A549 (cell line): ENCODE measurements at regions not wholly inside any gene's neighbourhood (a gene's known extent, or its start where the extent isn't known, plus 50 kb on each side); places are given as distances from the start of the nearest gene placed in this dataset.

Source experiments
- ATAC-seq, 2 experiments: fragments of 200-7000 bp in 1 of 2; fragments of >200 bp in 1 of 2; cut with Nextera tagmentation in 1 of 2; cut with Tn5 transposase in 1 of 2; 3 replicates each; pipeline versions ENCODE4 v1.8.0 to v1.9.1; 2018 to 2020; ENCODE audit warnings: mild to moderate bottlenecking in 1 of 2, moderate library complexity in 1 of 2
- CTCF ChIA-PET: fragments of 300-600 bp; sonication (Branson Sonifier 250); formaldehyde crosslinking; extraction: SDS; loops from one replicate; lab custom pipeline; 2021; ENCODE audit warnings: antibody characterized with exemption, inconsistent platforms; lab: Yijun Ruan, JAX
- POLR2A ChIA-PET: fragments of 350-600 bp; formaldehyde crosslinking; extraction: SDS; loops from one replicate; lab custom pipeline; 2021; ENCODE audit warnings: antibody characterized with exemption, inconsistent platforms; lab: Yijun Ruan, JAX
- DNase-seq, 2 experiments: peaks; one replicate each; pipeline versions ENCODE4 v3.0.0 to v3.0.0-alpha.2; 2011 to 2016; ENCODE audit warnings: low read depth in 1 of 2, low spot score in 1 of 2
- FAIRE-seq: peaks from 2 replicates; lab custom pipeline; 2011; peaks lifted over from hg19 to GRCh38; lab: Jason Lieb, UNC
- H3K27ac ChIP-seq, 2 experiments: fragments of >200 bp; sonication (Bioruptor Twin); formaldehyde crosslinking; 3 replicates each; pipeline ENCODE4 v1.5.1; 2016 to 2017
- H3K4me1 ChIP-seq: fragments of >200 bp; sonication (Bioruptor Twin); formaldehyde crosslinking; 3 replicates; pipeline ENCODE4 v1.6.1; 2016
- H3K4me2 ChIP-seq: fragments of >200 bp; sonication (Bioruptor Twin); formaldehyde crosslinking; 3 replicates; pipeline ENCODE4 v1.6.1; 2016
- H3K4me3 ChIP-seq: fragments of >200 bp; sonication (Bioruptor Twin); formaldehyde crosslinking; 3 replicates; pipeline ENCODE4 v1.5.1; 2016
- H3K9me3 ChIP-seq: fragments of >200 bp; sonication (Bioruptor Twin); formaldehyde crosslinking; 3 replicates; pipeline ENCODE4 v1.6.1; 2016
- EP300 ChIP-seq, 2 experiments: fragments of >200 bp; sonication (Bioruptor Twin); formaldehyde crosslinking; IDR thresholded peaks; 2 replicates in 1 of 2; 3 replicates in 1 of 2; pipeline ENCODE4 v1.6.1; 2016 to 2017
- FOXS1 ChIP-seq: fragments of 250-450 bp; sonication (Bioruptor Pico); IDR thresholded peaks from 2 replicates; pipeline ENCODE4 v1.5.0; 2020; ENCODE audit warnings: mild to moderate bottlenecking, moderate library complexity
- GATA3 ChIP-seq: IDR thresholded peaks from 2 replicates; pipeline ENCODE4 v1.6.1; 2012; ENCODE audit warnings: borderline replicate concordance
- HDAC2 ChIP-seq: fragments of 200-600 bp; sonication (generic); IDR thresholded peaks from 2 replicates; pipeline ENCODE4 v1.6.1; 2016
- HOXB13 ChIP-seq: fragments of 250-450 bp; sonication (Bioruptor Pico); IDR thresholded peaks from 2 replicates; pipeline ENCODE4 v1.5.0; 2020; ENCODE audit warnings: low read depth, mild to moderate bottlenecking, moderate library complexity
- KDM5A ChIP-seq: fragments of 200-600 bp; sonication (generic); IDR thresholded peaks from 2 replicates; pipeline ENCODE4 v1.6.1; 2016; ENCODE audit warnings: antibody characterized with exemption, mild to moderate bottlenecking
- NPAS2 ChIP-seq: fragments of 250-450 bp; sonication (Bioruptor Pico); IDR thresholded peaks from 2 replicates; pipeline ENCODE4 v1.8.0; 2022; ENCODE audit warnings: mild to moderate bottlenecking, moderate library complexity, borderline replicate concordance
- NR3C1 ChIP-seq: fragments of >200 bp; sonication (Bioruptor Twin); formaldehyde crosslinking; IDR thresholded peaks from 3 replicates; pipeline ENCODE4 v1.6.1; 2017
- PHF8 ChIP-seq: fragments of 200-600 bp; sonication (generic); IDR thresholded peaks from 2 replicates; pipeline ENCODE4 v1.6.1; 2016; ENCODE audit warnings: low read depth, mild to moderate bottlenecking, antibody characterized with exemption, moderate library complexity, borderline replicate concordance
- RAD21 ChIP-seq, 2 experiments: fragments of >200 bp in 1 of 2; sonication (Bioruptor Twin) in 1 of 2; formaldehyde crosslinking in 1 of 2; IDR thresholded peaks in 1 of 2; conservative IDR thresholded peaks in 1 of 2; 2 replicates in 1 of 2; 3 replicates in 1 of 2; pipeline ENCODE4 v1.6.1; 2012 to 2018; ENCODE audit warnings: inconsistent platforms in 1 of 2
- SMC3 ChIP-seq: fragments of >200 bp; sonication (Bioruptor Twin); formaldehyde crosslinking; IDR thresholded peaks from 3 replicates; pipeline ENCODE4 v1.6.1; 2018; ENCODE audit warnings: inconsistent platforms
- WGBS: methylation state at CpG from one replicate; pipeline ENCODE4 v1.1.6; 2017; ENCODE audit errors: missing lambda C conversion rate; 5-methylcytosine and 5-hydroxymethylcytosine counted together
- TF ChIP-seq, protein P1 (sequence below): IDR thresholded peaks from 2 replicates; pipeline ENCODE4 v1.6.1; 2012; ENCODE audit warnings: low read depth, borderline replicate concordance
- TF ChIP-seq, protein P2 (sequence below): fragments of 200-600 bp; sonication (generic); IDR thresholded peaks from 2 replicates; pipeline ENCODE4 v1.6.1; 2016; ENCODE audit warnings: antibody characterized with exemption, mild to moderate bottlenecking, moderate library complexity
- TF ChIP-seq, protein P3 (sequence below): fragments of 450-650 bp; IDR thresholded peaks from 2 replicates; pipeline ENCODE4 v1.6.1; 2014; ENCODE audit warnings: antibody characterized with exemption
- TF ChIP-seq, protein P4 (sequence below): fragments of >200 bp; sonication (Bioruptor Twin); formaldehyde crosslinking; IDR thresholded peaks from 3 replicates; pipeline ENCODE4 v1.5.1; 2016

DNA sequence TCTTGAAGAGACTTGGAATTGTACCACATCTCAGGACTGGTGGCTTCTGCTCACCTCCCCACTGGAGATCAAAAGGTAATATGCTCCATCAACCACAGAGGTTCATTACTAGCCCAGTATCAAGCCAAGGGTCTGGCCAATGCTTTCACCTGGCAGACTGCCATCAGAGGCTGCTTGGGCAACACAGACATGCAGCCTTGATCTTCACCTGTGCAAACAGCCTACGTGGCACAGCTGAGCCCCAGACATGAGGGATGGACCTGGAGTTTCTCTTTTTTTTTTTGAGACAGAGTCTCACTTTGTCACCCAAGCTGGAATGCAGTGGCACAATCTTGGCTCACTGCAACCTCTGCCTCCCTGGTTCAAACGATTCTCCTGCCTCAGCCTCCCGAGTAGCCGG lies 105.6 kb upstream of the HES1 start:
- CTCF ChIA-PET, result interaction anchor here (1.1 kb wide), 1 partner anchor 53 kb away, joined by 3 read pairs; no protein-coding TSS in a partner anchor
- ATAC-seq (no peak), DNase-seq (no peak), FAIRE-seq (no peak)
- WGBS, result 36% methylated on average over 3 of the region's 4 CpGs
- POLR2A ChIA-PET, result no interaction called here
- H3K4me1 ChIP-seq, result peaks cover 2% of the 10 kb centered on the region; the same call in 1 of the 3 replicates
- H3K4me3 ChIP-seq, result no peak overlapping the region
- 0 out of 3 replicates have a peak, but pooled peaks cover 6% of the 10 kb centered on the region for H3K9me3 ChIP-seq
- no peak overlapping the region for H3K4me2 ChIP-seq
- TF ChIP-seq RAD21 (conservative IDR thresholded peaks at IDR 0.05 in 1 of 2, IDR thresholded peaks at IDR 0.05 in 1 of 2) (no peak), NPAS2 (no peak), FOXS1 (CRISPR knock-in tag) (no peak), SMC3 (no peak), HDAC2 (no peak), PHF8 (no peak), NR3C1 (no peak)
- TF ChIP-seq, protein P1, sequence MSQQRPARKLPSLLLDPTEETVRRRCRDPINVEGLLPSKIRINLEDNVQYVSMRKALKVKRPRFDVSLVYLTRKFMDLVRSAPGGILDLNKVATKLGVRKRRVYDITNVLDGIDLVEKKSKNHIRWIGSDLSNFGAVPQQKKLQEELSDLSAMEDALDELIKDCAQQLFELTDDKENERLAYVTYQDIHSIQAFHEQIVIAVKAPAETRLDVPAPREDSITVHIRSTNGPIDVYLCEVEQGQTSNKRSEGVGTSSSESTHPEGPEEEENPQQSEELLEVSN, result no peak
- TF ChIP-seq, protein P2, sequence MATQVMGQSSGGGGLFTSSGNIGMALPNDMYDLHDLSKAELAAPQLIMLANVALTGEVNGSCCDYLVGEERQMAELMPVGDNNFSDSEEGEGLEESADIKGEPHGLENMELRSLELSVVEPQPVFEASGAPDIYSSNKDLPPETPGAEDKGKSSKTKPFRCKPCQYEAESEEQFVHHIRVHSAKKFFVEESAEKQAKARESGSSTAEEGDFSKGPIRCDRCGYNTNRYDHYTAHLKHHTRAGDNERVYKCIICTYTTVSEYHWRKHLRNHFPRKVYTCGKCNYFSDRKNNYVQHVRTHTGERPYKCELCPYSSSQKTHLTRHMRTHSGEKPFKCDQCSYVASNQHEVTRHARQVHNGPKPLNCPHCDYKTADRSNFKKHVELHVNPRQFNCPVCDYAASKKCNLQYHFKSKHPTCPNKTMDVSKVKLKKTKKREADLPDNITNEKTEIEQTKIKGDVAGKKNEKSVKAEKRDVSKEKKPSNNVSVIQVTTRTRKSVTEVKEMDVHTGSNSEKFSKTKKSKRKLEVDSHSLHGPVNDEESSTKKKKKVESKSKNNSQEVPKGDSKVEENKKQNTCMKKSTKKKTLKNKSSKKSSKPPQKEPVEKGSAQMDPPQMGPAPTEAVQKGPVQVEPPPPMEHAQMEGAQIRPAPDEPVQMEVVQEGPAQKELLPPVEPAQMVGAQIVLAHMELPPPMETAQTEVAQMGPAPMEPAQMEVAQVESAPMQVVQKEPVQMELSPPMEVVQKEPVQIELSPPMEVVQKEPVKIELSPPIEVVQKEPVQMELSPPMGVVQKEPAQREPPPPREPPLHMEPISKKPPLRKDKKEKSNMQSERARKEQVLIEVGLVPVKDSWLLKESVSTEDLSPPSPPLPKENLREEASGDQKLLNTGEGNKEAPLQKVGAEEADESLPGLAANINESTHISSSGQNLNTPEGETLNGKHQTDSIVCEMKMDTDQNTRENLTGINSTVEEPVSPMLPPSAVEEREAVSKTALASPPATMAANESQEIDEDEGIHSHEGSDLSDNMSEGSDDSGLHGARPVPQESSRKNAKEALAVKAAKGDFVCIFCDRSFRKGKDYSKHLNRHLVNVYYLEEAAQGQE, result no peak
- TF ChIP-seq, protein P3, sequence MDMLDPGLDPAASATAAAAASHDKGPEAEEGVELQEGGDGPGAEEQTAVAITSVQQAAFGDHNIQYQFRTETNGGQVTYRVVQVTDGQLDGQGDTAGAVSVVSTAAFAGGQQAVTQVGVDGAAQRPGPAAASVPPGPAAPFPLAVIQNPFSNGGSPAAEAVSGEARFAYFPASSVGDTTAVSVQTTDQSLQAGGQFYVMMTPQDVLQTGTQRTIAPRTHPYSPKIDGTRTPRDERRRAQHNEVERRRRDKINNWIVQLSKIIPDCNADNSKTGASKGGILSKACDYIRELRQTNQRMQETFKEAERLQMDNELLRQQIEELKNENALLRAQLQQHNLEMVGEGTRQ, result no peak
- H3K27ac ChIP-seq, result no peak overlapping the region

DNA sequence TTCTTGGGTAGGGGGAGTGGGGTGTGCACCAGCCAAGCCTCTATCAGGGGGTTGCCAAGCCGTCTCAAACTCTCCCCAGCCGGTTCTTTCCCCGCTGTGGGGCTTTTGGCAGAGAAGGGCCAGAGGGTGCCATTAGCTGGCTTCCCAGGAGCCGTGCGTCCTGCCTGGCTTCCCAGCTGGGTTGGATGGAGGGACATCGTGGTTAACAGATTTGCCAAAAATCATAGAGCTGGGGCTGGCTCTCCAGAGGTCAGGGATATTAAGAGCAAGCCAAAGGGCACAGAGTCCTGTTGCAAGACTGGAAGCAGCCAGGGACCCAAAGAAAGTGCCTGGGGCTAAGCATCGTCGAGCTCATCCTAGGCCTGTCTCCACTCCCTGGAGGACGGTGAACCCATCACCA lies 104.6 kb upstream of the HES1 start:
- WGBS, result 88% methylated on average over 8 of the region's 9 CpGs
- ATAC-seq (no peak), FAIRE-seq (no peak), DNase-seq (no peak)
- Histone ChIP-seq H3K27ac (no peak overlapping the region), H3K9me3 (0 out of 3 replicates have a peak, but pooled peaks cover 6% of the 10 kb centered on the region), H3K4me3 (no peak overlapping the region), H3K4me2 (no peak overlapping the region), H3K4me1 (peaks cover 6% of the 10 kb centered on the region; the same call in 1 of the 3 replicates)
- ChIA-PET CTCF (interaction anchor here (0.8 kb wide), 1 partner anchor 251 kb away, joined by 3 read pairs; no protein-coding TSS in a partner anchor), POLR2A (no interaction called here)
- TF ChIP-seq EP300 (IDR thresholded peaks at IDR 0.05), result no peak
- no peak for TF ChIP-seq GATA3
- TF ChIP-seq HOXB13 (CRISPR knock-in tag), result no peak
- TF ChIP-seq, protein P4, sequence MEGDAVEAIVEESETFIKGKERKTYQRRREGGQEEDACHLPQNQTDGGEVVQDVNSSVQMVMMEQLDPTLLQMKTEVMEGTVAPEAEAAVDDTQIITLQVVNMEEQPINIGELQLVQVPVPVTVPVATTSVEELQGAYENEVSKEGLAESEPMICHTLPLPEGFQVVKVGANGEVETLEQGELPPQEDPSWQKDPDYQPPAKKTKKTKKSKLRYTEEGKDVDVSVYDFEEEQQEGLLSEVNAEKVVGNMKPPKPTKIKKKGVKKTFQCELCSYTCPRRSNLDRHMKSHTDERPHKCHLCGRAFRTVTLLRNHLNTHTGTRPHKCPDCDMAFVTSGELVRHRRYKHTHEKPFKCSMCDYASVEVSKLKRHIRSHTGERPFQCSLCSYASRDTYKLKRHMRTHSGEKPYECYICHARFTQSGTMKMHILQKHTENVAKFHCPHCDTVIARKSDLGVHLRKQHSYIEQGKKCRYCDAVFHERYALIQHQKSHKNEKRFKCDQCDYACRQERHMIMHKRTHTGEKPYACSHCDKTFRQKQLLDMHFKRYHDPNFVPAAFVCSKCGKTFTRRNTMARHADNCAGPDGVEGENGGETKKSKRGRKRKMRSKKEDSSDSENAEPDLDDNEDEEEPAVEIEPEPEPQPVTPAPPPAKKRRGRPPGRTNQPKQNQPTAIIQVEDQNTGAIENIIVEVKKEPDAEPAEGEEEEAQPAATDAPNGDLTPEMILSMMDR, result no peak
- no peak for TF ChIP-seq KDM5A
